Muscle of back (tissue), 3 donors: ENCODE measurements at regions not wholly inside any gene's neighbourhood (a gene's known extent, or its start where the extent isn't known, plus 50 kb on each side); places are given as distances from the start of the nearest gene placed in this dataset.

ENCODE experiments used
- DNase-seq, 3 donors: peaks; one replicate each; pipeline versions ENCODE4 v3.0.0 to v3.0.0-alpha.2; 2013

- DNase-seq, result no peak
Measured at GRCh38 chr20:11867291-11867919, 50.3 kb upstream of the BTBD3 start.
